ENCODE measurements at regions not wholly inside any gene's neighbourhood (a gene's known extent, or its start where the extent isn't known, plus 50 kb on each side); places are given as distances from the start of the nearest gene placed in this dataset.

- Histone ChIP-seq H3K4ac (ENCODE audit: low read depth in 1 of 2, low read length in 2 of 2) (no peak overlapping the region), H2BK15ac (ENCODE audit: low read depth, poor library complexity, severe bottlenecking) (peak overlapping the region; percentile 93), H2BK5ac (ENCODE audit: low read depth, low read length, poor library complexity, severe bottlenecking) (no peak overlapping the region), H3K18ac (ENCODE audit: low read depth in 1 of 2, low read length in 2 of 2) (no peak overlapping the region), H3K36me3 (ENCODE audit: control insufficient read depth in 1 of 2, insufficient read depth in 2 of 2, low read depth in 1 of 2, low read length in 2 of 2) (no peaks in the 10 kb centered on the region), H3K4me3 (ENCODE audit: insufficient read depth in 1 of 2, low read depth in 1 of 2, low read length in 2 of 2) (no peak overlapping the region), H3K4me2 (ENCODE audit: low read length, poor library complexity, severe bottlenecking) (no peak overlapping the region), H2AK5ac (ENCODE audit: low read length, severe bottlenecking) (no peak overlapping the region), H3K23ac (ENCODE audit: low read length in 2 of 2) (no peak overlapping the region), H2AFZ (ENCODE audit: low read depth, low read length) (no peak overlapping the region), H3K14ac (ENCODE audit: low read length in 2 of 2) (peak overlapping the region in 1 of 2 experiments; percentile 28), H2BK120ac (ENCODE audit: low read depth, low read length) (no peak overlapping the region), H3K9me3 (ENCODE audit: control insufficient read depth, low read length) (no peaks in the 10 kb centered on the region), H3K79me1 (replicated peaks; ENCODE audit: low read length, poor library complexity, severe bottlenecking) (no peaks in the 10 kb centered on the region), H3K4me1 (ENCODE audit: control insufficient read depth, insufficient read depth, low read depth, low read length) (peaks cover 6% of the 10 kb centered on the region), H4K91ac (ENCODE audit: low read length) (no peak overlapping the region), H3K27ac (ENCODE audit: low read length, poor library complexity, severe bottlenecking) (no peak overlapping the region), H3K9ac (ENCODE audit: low read length) (no peak overlapping the region), H2BK12ac (ENCODE audit: low read length in 2 of 2) (no peak overlapping the region), H4K8ac (ENCODE audit: low read length) (no peak overlapping the region), H3K27me3 (ENCODE audit: control insufficient read depth in 1 of 2, insufficient read depth in 1 of 2, low read length in 2 of 2) (no peaks in the 10 kb centered on the region)
- 92% methylated on average over 1 of the region's 2 CpGs for WGBS
- no peak for DNase-seq
These were observed 304.0 kb downstream of the HHIPL2 start for GRCh38 chr1:222243902-222244301.

GRCh38 chr1:222242492-222242891, 305.4 kb downstream of the HHIPL2 start:
- H2AK5ac ChIP-seq (ENCODE audit: low read length, severe bottlenecking), result no peak overlapping the region
- H3K23ac ChIP-seq (ENCODE audit: low read length in 2 of 2), result no peak overlapping the region

GRCh38 chr1:222241410-222241809, 306.5 kb downstream of the HHIPL2 start:
- no peak overlapping the region for H3K14ac ChIP-seq (ENCODE audit: low read length in 2 of 2)
- no peaks in the 10 kb centered on the region for H3K9me3 ChIP-seq (ENCODE audit: control insufficient read depth, low read length)
- H3K9ac ChIP-seq (ENCODE audit: low read length), result no peak overlapping the region
- H2AFZ ChIP-seq (ENCODE audit: low read depth, low read length), result no peak overlapping the region
- no peak overlapping the region for H4K91ac ChIP-seq (ENCODE audit: low read length)
- peaks cover 6% of the 10 kb centered on the region for H3K4me1 ChIP-seq (ENCODE audit: control insufficient read depth, insufficient read depth, low read depth, low read length)
- no peak overlapping the region for H3K4ac ChIP-seq (ENCODE audit: low read depth in 1 of 2, low read length in 2 of 2)
- no peak overlapping the region for H3K27ac ChIP-seq (ENCODE audit: low read length, poor library complexity, severe bottlenecking)
- no peak overlapping the region for H2AK5ac ChIP-seq (ENCODE audit: low read length, severe bottlenecking)
- no peak overlapping the region for H3K23ac ChIP-seq (ENCODE audit: low read length in 2 of 2)
- peak overlapping the region; percentile 34 for H2BK120ac ChIP-seq (ENCODE audit: low read depth, low read length)
- H4K8ac ChIP-seq (ENCODE audit: low read length), result no peak overlapping the region
- 87% methylated on average over 5 of the region's 5 CpGs for WGBS
- no peak overlapping the region for H3K4me2 ChIP-seq (ENCODE audit: low read length, poor library complexity, severe bottlenecking)
- H2BK12ac ChIP-seq (ENCODE audit: low read length in 2 of 2), result peak overlapping the region in 1 of 2 experiments; percentile 49
- no peak overlapping the region for H3K4me3 ChIP-seq (ENCODE audit: insufficient read depth in 1 of 2, low read depth in 1 of 2, low read length in 2 of 2)
- no peak for DNase-seq
- no peaks in the 10 kb centered on the region for H3K36me3 ChIP-seq (ENCODE audit: control insufficient read depth in 1 of 2, insufficient read depth in 2 of 2, low read depth in 1 of 2, low read length in 2 of 2)
- no peaks in the 10 kb centered on the region for H3K27me3 ChIP-seq (ENCODE audit: control insufficient read depth in 1 of 2, insufficient read depth in 1 of 2, low read length in 2 of 2)
- no peak overlapping the region for H2BK5ac ChIP-seq (ENCODE audit: low read depth, low read length, poor library complexity, severe bottlenecking)
- H2BK15ac ChIP-seq (ENCODE audit: low read depth, poor library complexity, severe bottlenecking), result no peak overlapping the region
- no peaks in the 10 kb centered on the region for H3K79me1 ChIP-seq (replicated peaks; ENCODE audit: low read length, poor library complexity, severe bottlenecking)
- H3K18ac ChIP-seq (ENCODE audit: low read depth in 1 of 2, low read length in 2 of 2), result peak overlapping the region in 1 of 2 experiments; percentile 33

More at GRCh38 chr1:222242492-222242891, 305.4 kb downstream of the HHIPL2 start:
- WGBS, result 9% methylated on average over 1 of the region's 1 CpG
- no peak overlapping the region for H2BK120ac ChIP-seq (ENCODE audit: low read depth, low read length)
- H3K27ac ChIP-seq (ENCODE audit: low read length, poor library complexity, severe bottlenecking), result no peak overlapping the region
- H3K4me1 ChIP-seq (ENCODE audit: control insufficient read depth, insufficient read depth, low read depth, low read length), result peaks cover 6% of the 10 kb centered on the region
- no peak overlapping the region for H2BK15ac ChIP-seq (ENCODE audit: low read depth, poor library complexity, severe bottlenecking)
- no peak overlapping the region for H3K18ac ChIP-seq (ENCODE audit: low read depth in 1 of 2, low read length in 2 of 2)
- H2AFZ ChIP-seq (ENCODE audit: low read depth, low read length), result no peak overlapping the region
- no peak overlapping the region for H4K8ac ChIP-seq (ENCODE audit: low read length)
- H3K9me3 ChIP-seq (ENCODE audit: control insufficient read depth, low read length), result no peaks in the 10 kb centered on the region
- no peaks in the 10 kb centered on the region for H3K79me1 ChIP-seq (replicated peaks; ENCODE audit: low read length, poor library complexity, severe bottlenecking)
- no peaks in the 10 kb centered on the region for H3K27me3 ChIP-seq (ENCODE audit: control insufficient read depth in 1 of 2, insufficient read depth in 1 of 2, low read length in 2 of 2)
- DNase-seq, result no peak
- no peak overlapping the region for H2BK12ac ChIP-seq (ENCODE audit: low read length in 2 of 2)
- H3K9ac ChIP-seq (ENCODE audit: low read length), result no peak overlapping the region
- H3K4me2 ChIP-seq (ENCODE audit: low read length, poor library complexity, severe bottlenecking), result no peak overlapping the region
- no peak overlapping the region for H4K91ac ChIP-seq (ENCODE audit: low read length)
- H3K14ac ChIP-seq (ENCODE audit: low read length in 2 of 2), result no peak overlapping the region
- no peak overlapping the region for H3K4ac ChIP-seq (ENCODE audit: low read depth in 1 of 2, low read length in 2 of 2)
- no peaks in the 10 kb centered on the region for H3K36me3 ChIP-seq (ENCODE audit: control insufficient read depth in 1 of 2, insufficient read depth in 2 of 2, low read depth in 1 of 2, low read length in 2 of 2)
- H3K4me3 ChIP-seq (ENCODE audit: insufficient read depth in 1 of 2, low read depth in 1 of 2, low read length in 2 of 2), result no peak overlapping the region
- H2BK5ac ChIP-seq (ENCODE audit: low read depth, low read length, poor library complexity, severe bottlenecking), result no peak overlapping the region

- no peaks in the 10 kb centered on the region for H3K36me3 ChIP-seq (ENCODE audit: control insufficient read depth in 1 of 2, insufficient read depth in 2 of 2, low read depth in 1 of 2, low read length in 2 of 2)
- no peak overlapping the region for H3K4me3 ChIP-seq (ENCODE audit: insufficient read depth in 1 of 2, low read depth in 1 of 2, low read length in 2 of 2)
- no peaks in the 10 kb centered on the region for H3K79me1 ChIP-seq (replicated peaks; ENCODE audit: low read length, poor library complexity, severe bottlenecking)
- peak overlapping the region; percentile 53 for H3K9ac ChIP-seq (ENCODE audit: low read length)
- H2BK12ac ChIP-seq (ENCODE audit: low read length in 2 of 2), result peak overlapping the region in 1 of 2 experiments; percentile 99
- H3K27me3 ChIP-seq (ENCODE audit: control insufficient read depth in 1 of 2, insufficient read depth in 1 of 2, low read length in 2 of 2), result no peaks in the 10 kb centered on the region
- no peak overlapping the region for H3K4me2 ChIP-seq (ENCODE audit: low read length, poor library complexity, severe bottlenecking)
- no peak overlapping the region for H2BK5ac ChIP-seq (ENCODE audit: low read depth, low read length, poor library complexity, severe bottlenecking)
- no peak overlapping the region for H3K23ac ChIP-seq (ENCODE audit: low read length in 2 of 2)
- H4K8ac ChIP-seq (ENCODE audit: low read length), result peak overlapping the region; percentile 94
- H2AK5ac ChIP-seq (ENCODE audit: low read length, severe bottlenecking), result no peak overlapping the region
- peak overlapping the region; percentile 60 for H3K27ac ChIP-seq (ENCODE audit: low read length, poor library complexity, severe bottlenecking)
- H2BK15ac ChIP-seq (ENCODE audit: low read depth, poor library complexity, severe bottlenecking), result no peak overlapping the region
- H2BK120ac ChIP-seq (ENCODE audit: low read depth, low read length), result no peak overlapping the region
- H3K4me1 ChIP-seq (ENCODE audit: control insufficient read depth, insufficient read depth, low read depth, low read length), result peaks cover 6% of the 10 kb centered on the region
- 84% methylated on average over 7 of the region's 7 CpGs for WGBS
- H3K9me3 ChIP-seq (ENCODE audit: control insufficient read depth, low read length), result no peaks in the 10 kb centered on the region
- no peak overlapping the region for H2AFZ ChIP-seq (ENCODE audit: low read depth, low read length)
- peak; percentile 65 for DNase-seq
- H3K14ac ChIP-seq (ENCODE audit: low read length in 2 of 2), result peak overlapping the region; percentile 35 to 47
- peak overlapping the region; percentile 72 to 81 for H3K18ac ChIP-seq (ENCODE audit: low read depth in 1 of 2, low read length in 2 of 2)
- H3K4ac ChIP-seq (ENCODE audit: low read depth in 1 of 2, low read length in 2 of 2), result peak overlapping the region; percentile 51 to 54
- peak overlapping the region; percentile 46 for H4K91ac ChIP-seq (ENCODE audit: low read length)
These were observed 307.2 kb downstream of the HHIPL2 start for GRCh38 chr1:222240536-222241181.

Data from mesenchymal stem cell (in vitro differentiated cells and primary cell).